Mucosa of rectum (tissue), 2 donors: ENCODE measurements at regions not wholly inside any gene's neighbourhood (a gene's known extent, or its start where the extent isn't known, plus 50 kb on each side); places are given as distances from the start of the nearest gene placed in this dataset.

Experiments
- H3K27ac ChIP-seq, 2 donors: one replicate each; pipeline ENCODE4 v1.7.0; 2013; ENCODE audit warnings: inconsistent platforms in 2 of 2, low read depth in 2 of 2, low read length in 2 of 2
- H3K27me3 ChIP-seq, 2 donors: one replicate each; pipeline ENCODE4 v1.7.0; 2013; ENCODE audit warnings: low read length in 2 of 2; ENCODE audit not compliant: control insufficient read depth in 2 of 2, insufficient read depth in 2 of 2
- H3K36me3 ChIP-seq, 2 donors: one replicate each; pipeline ENCODE4 v1.7.0; 2013; ENCODE audit warnings: low read length in 2 of 2; ENCODE audit not compliant: control insufficient read depth in 2 of 2, insufficient read depth in 2 of 2
- H3K4me1 ChIP-seq, 2 donors: one replicate each; pipeline ENCODE4 v1.7.0; 2013; ENCODE audit warnings: low read length in 2 of 2, mild to moderate bottlenecking in 1 of 2; ENCODE audit not compliant: control insufficient read depth in 2 of 2, insufficient read depth in 2 of 2
- H3K4me3 ChIP-seq, 2 donors: one replicate each; pipeline ENCODE4 v1.7.0; 2013; ENCODE audit warnings: low read length in 2 of 2
- H3K9ac ChIP-seq, 2 donors: one replicate each; pipeline ENCODE4 v1.7.0; 2013; ENCODE audit warnings: low read length in 2 of 2, low read depth in 1 of 2, mild to moderate bottlenecking in 1 of 2
- H3K9me3 ChIP-seq, 2 donors: one replicate each; pipeline ENCODE4 v1.7.0; 2013; ENCODE audit warnings: low read length in 2 of 2; ENCODE audit not compliant: control insufficient read depth in 2 of 2
- donor health status: healthy.
- donor health status: Normal muscosa, but diverticular disease.

- Histone ChIP-seq H3K4me1 (no peaks in the 10 kb centered on the region), H3K9ac (no peak overlapping the region), H3K27me3 (peaks cover 3% of the 10 kb centered on the region in 2 donors), H3K9me3 (no peaks in the 10 kb centered on the region), H3K36me3 (no peaks in the 10 kb centered on the region), H3K27ac (no peak overlapping the region), H3K4me3 (no peak overlapping the region)
These were observed 292.7 kb downstream of the BCOR start for GRCh38 chrX:39805022-39805421.

- H3K36me3 ChIP-seq = no peaks in the 10 kb centered on the region
- no peaks in the 10 kb centered on the region for H3K4me1 ChIP-seq
- H3K9ac ChIP-seq = no peak overlapping the region
- no peaks in the 10 kb centered on the region for H3K9me3 ChIP-seq
- peaks cover 0 to 3% of the 10 kb centered on the region in 2 donors for H3K27me3 ChIP-seq
- no peak overlapping the region for H3K27ac ChIP-seq
- H3K4me3 ChIP-seq = no peak overlapping the region
These were observed 291.9 kb downstream of the BCOR start for GRCh38 chrX:39805825-39806224.

DNA sequence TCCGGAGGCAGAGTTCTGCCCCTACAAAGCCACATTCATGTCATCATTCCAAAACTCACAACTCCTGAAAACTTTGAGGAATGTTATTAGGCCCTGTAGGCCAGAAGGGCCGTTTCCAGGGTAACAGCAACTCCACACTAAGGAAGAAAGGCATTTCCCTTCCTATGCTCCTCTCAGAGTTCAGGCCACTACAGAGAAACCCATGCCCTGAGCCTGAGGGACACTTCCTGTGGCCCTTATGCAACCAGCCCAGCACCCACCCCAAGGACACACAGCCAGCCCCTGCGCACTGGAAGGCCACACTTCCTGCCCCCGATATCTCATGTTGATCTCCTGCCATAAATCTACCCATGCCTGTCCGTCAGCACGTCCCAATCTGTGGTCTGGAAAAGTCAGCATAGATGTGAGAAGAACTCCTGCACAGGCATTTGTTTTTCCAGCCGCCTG is 289.3 kb downstream of the BCOR start:
- Histone ChIP-seq H3K36me3 (no peaks in the 10 kb centered on the region), H3K9me3 (no peaks in the 10 kb centered on the region), H3K4me1 (no peaks in the 10 kb centered on the region), H3K4me3 (no peak overlapping the region), H3K27me3 (peaks cover 0 to 4% of the 10 kb centered on the region in 2 donors), H3K27ac (peak overlapping the region in 1 of 2 donors; percentile 31), H3K9ac (no peak overlapping the region)

DNA sequence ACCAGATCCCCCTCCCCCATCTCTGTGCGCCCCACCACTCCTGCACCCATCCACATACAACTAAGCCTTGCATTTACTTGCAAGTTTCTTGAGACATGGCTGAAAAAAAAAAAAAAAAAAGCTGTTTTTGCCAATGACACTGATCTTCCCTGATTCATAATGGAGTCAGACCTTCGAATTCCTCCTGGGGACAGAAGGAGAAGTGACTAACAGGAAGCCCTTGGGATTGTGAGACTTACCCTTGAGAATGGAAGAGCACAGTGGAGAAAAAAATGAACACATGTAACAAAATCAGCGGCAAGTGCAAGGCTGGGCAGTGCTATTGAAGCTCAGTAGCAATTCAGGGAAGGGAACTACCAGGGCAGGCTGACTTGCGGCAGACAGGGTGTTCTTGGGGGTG is 288.4 kb downstream of the BCOR start:
- Histone ChIP-seq H3K9me3 (no peaks in the 10 kb centered on the region), H3K4me3 (no peak overlapping the region), H3K27me3 (peaks cover 0 to 4% of the 10 kb centered on the region in 2 donors), H3K9ac (no peak overlapping the region), H3K36me3 (no peaks in the 10 kb centered on the region), H3K4me1 (no peaks in the 10 kb centered on the region), H3K27ac (no peak overlapping the region)

DNA sequence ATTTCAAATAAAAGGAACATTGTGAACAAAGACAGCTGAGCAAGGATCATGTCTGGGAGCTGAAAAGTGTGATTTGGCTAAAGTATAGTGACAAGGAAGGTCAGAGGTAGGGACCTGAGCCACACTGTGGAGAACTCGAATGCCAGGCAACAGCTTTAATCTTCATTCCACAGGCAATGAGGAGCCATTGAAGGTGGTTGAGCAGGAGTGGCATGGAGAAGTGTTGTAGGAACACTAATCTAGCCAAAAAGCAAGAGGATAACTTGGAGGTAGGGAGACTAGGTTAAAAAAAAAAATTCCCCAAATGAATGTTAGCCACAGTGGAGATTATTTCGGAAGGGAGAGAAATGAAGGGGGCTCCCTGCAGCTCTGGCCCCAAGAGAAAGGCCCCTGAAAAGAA is 286.9 kb downstream of the BCOR start:
- no peaks in the 10 kb centered on the region for H3K4me1 ChIP-seq
- H3K36me3 ChIP-seq = no peaks in the 10 kb centered on the region
- H3K27ac ChIP-seq = no peak overlapping the region
- H3K27me3 ChIP-seq = peaks cover 2 to 3% of the 10 kb centered on the region in 2 donors
- no peak overlapping the region for H3K9ac ChIP-seq
- no peak overlapping the region for H3K4me3 ChIP-seq
- H3K9me3 ChIP-seq = no peaks in the 10 kb centered on the region

DNA sequence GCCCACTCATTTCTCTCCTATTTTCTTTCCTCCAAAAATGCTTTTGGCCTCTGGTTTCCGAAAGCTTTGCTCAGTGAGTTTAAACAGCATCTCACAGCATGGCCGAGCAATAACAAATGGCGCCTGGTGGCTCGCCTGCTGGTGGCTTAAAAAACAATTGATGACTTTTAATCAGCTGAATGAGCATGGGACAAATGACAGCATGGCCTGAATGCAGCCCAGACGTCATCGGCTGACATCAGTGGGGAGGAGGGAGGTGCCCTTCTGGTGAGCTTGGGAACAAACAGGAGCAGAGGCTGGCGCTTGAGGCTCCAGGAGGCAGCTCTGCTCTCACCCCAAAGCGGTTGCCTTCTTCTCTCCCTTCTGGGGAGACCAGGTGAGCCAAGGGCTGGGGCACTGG is 286.4 kb downstream of the BCOR start:
- Histone ChIP-seq H3K27ac (no peak overlapping the region), H3K9ac (no peak overlapping the region), H3K27me3 (peaks cover 2 to 3% of the 10 kb centered on the region in 2 donors), H3K9me3 (no peaks in the 10 kb centered on the region), H3K36me3 (no peaks in the 10 kb centered on the region), H3K4me3 (no peak overlapping the region), H3K4me1 (no peaks in the 10 kb centered on the region)

- peaks cover 3 to 12% of the 10 kb centered on the region in 2 donors for H3K27me3 ChIP-seq
- H3K27ac ChIP-seq = peak overlapping the region in 1 of 2 donors; percentile 1
- H3K36me3 ChIP-seq = no peaks in the 10 kb centered on the region
- H3K4me3 ChIP-seq = no peak overlapping the region
- H3K9me3 ChIP-seq = no peaks in the 10 kb centered on the region
- no peaks in the 10 kb centered on the region for H3K4me1 ChIP-seq
- no peak overlapping the region for H3K9ac ChIP-seq
These were observed 284.0 kb downstream of the BCOR start for GRCh38 chrX:39813631-39814277.

DNA sequence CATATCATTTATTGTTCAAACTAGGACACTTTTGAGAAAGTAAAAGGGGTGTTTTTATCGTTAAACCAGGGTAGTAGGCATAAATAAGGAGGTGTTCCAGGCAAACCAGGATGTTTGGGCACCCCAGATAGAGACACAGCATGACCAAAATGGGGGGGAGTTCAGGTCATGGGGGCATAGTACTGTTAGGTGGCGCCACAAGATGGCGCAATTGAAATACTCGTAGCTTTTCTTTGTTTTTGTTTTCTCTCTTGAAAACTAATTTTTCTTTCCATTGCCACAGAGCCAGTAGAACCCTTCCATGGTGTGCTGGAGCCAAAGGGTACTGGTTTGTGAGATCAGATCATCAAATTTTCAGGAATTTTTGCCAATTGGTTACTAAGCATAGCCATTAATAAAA is 283.4 kb downstream of the BCOR start:
- Histone ChIP-seq H3K36me3 (no peaks in the 10 kb centered on the region), H3K27ac (peak overlapping the region in 1 of 2 donors; percentile 1), H3K9ac (no peak overlapping the region), H3K4me3 (no peak overlapping the region), H3K4me1 (no peaks in the 10 kb centered on the region), H3K27me3 (peaks cover 3 to 14% of the 10 kb centered on the region in 2 donors), H3K9me3 (no peaks in the 10 kb centered on the region)

DNA sequence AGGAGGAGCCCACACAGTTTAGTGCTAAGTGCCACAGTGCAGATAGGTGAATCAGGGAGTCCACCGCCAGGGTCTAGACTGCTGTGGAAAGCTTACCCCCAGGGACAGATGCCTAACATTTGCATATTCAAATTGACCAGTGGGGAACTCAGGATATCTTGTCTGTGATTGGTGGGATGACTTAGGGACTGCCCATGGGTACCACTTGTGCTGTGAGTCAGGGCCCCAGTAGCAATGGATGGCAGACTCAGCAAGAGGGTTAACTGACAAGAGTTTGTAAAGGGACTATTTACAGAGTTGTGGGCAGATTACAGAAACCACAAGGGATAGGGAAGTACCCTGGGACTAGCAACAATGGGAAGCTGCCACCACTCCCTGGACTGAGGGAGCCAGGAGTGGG is 282.1 kb downstream of the BCOR start:
- Histone ChIP-seq H3K9me3 (no peaks in the 10 kb centered on the region), H3K36me3 (no peaks in the 10 kb centered on the region), H3K9ac (no peak overlapping the region), H3K27me3 (peaks cover 3 to 22% of the 10 kb centered on the region in 2 donors), H3K4me1 (no peaks in the 10 kb centered on the region), H3K4me3 (no peak overlapping the region), H3K27ac (no peak overlapping the region)

DNA sequence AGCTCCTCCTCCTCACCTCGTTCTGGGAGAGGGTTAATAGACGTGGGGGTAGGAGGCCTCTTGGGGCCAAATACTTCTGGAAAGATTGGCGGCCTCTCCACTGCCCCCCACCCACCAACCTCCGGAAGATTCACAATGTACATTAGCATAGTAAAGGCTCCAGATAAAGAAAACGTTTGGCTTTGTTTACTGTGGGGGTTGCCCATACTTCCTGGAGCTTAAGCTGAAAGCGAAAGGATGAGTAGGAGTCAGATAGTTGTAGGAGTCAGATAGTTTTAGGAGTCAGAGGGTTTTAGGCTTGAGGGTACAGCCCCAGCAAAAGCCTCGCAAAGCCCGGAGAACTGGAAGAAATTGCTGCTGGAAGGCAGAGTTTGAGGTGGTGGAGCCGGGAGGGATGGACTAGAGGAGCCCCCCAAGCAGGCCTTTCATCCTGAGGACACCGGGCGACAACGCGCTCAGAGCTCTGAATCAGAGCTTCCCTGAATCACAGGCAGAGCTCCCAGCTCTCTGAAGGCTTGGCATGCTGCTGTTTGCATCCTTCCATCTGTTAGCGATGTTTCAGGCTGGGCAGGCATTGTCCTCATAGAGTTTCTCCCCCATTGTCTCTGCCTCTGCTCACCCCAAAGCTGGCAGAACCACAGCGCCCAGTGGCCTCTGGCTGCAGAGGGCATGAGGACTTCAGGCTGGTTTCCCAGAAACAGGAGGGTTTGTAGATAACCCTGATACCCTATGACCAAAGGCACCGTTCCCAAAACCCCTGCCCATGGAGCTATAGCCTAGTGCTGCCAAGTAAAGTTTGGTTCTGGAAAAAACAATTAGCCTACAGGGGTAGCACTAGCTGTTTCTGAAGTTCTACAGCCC is 280.7 kb downstream of the BCOR start:
- Histone ChIP-seq H3K4me3 (no peak overlapping the region), H3K4me1 (no peaks in the 10 kb centered on the region), H3K9me3 (no peaks in the 10 kb centered on the region), H3K9ac (no peak overlapping the region), H3K27ac (peak overlapping the region in 1 of 2 donors; percentile 9), H3K36me3 (no peaks in the 10 kb centered on the region), H3K27me3 (peaks cover 3 to 25% of the 10 kb centered on the region in 2 donors)
